SK-N-SH (cell line): ENCODE measurements at regions not wholly inside any gene's neighbourhood (a gene's known extent, or its start where the extent isn't known, plus 50 kb on each side); places are given as distances from the start of the nearest gene placed in this dataset.

Experiments
- CTCF ChIP-seq: fragments of 200-600 bp; sonication (generic); IDR thresholded peaks from 2 replicates; pipeline ENCODE4 v1.6.1; 2017; ENCODE audit warnings: antibody characterized with exemption, mild to moderate bottlenecking, moderate library complexity
- EP300 ChIP-seq, 2 experiments: IDR thresholded peaks; 2 replicates each; pipeline versions ENCODE4 v1.4.0 to v1.6.1; 2012; ENCODE audit warnings: borderline replicate concordance in 1 of 2, low read depth in 1 of 2, low read length in 1 of 2
- EZH2phosphoT487 ChIP-seq: fragments of 200-600 bp; sonication (generic); IDR thresholded peaks from 2 replicates; pipeline ENCODE4 v1.6.1; 2017; ENCODE audit warnings: low read depth, mixed run types, mild to moderate bottlenecking, antibody characterized with exemption, moderate library complexity, borderline replicate concordance
- FOXJ3 ChIP-seq: sonication (generic); formaldehyde crosslinking; IDR thresholded peaks from 2 replicates; pipeline ENCODE4 v1.5.1; 2020; ENCODE audit warnings: mild to moderate bottlenecking, missing genetic modification reagents
- FOXM1 ChIP-seq: IDR thresholded peaks from 2 replicates; pipeline ENCODE4 v1.4.0; 2012; ENCODE audit warnings: low read depth, mild to moderate bottlenecking
- GABPA ChIP-seq: IDR thresholded peaks from 2 replicates; pipeline ENCODE4 v1.4.0; 2012; ENCODE audit warnings: low read depth, mild to moderate bottlenecking
- NFIC ChIP-seq: IDR thresholded peaks from 2 replicates; pipeline ENCODE4 v1.4.0; 2012; ENCODE audit warnings: borderline replicate concordance
- POLR2AphosphoS5 ChIP-seq: IDR thresholded peaks from 2 replicates; pipeline ENCODE4 v1.6.1; 2012; ENCODE audit warnings: low read depth, low read length
- RAD21 ChIP-seq: IDR thresholded peaks from 2 replicates; pipeline ENCODE4 v1.6.1; 2012; ENCODE audit warnings: mild to moderate bottlenecking, low read length
- REST ChIP-seq: IDR thresholded peaks from 2 replicates; pipeline ENCODE4 v1.6.1; 2012; ENCODE audit warnings: mild to moderate bottlenecking, low read depth, low read length, moderate library complexity
- RFX5 ChIP-seq: IDR thresholded peaks from 2 replicates; pipeline ENCODE4 v1.6.1; 2012; ENCODE audit warnings: mild to moderate bottlenecking, improper control_type of control experiment, low read length
- TEAD4 ChIP-seq: IDR thresholded peaks from 2 replicates; pipeline ENCODE4 v1.4.0; 2012; ENCODE audit warnings: mild to moderate bottlenecking, borderline replicate concordance; ENCODE audit not compliant: insufficient read depth
- USF2 ChIP-seq: fragments of 150-350 bp; IDR thresholded peaks from 2 replicates; pipeline ENCODE4 v1.6.1; 2017; ENCODE audit warnings: antibody characterized with exemption, low read length, low read depth, borderline replicate concordance

GRCh38 chr14:34220921-34221320 is 241.1 kb downstream of the SPTSSA start:
- TF ChIP-seq RFX5 (no peak), POLR2AphosphoS5 (no peak), EZH2phosphoT487 (no peak), CTCF (no peak), GABPA (no peak), TEAD4 (no peak), FOXM1 (no peak), EP300 (IDR thresholded peaks at IDR 0.05; ENCODE audit: borderline replicate concordance in 1 of 2, low read depth in 1 of 2, low read length in 1 of 2) (no peak), NFIC (no peak), FOXJ3 (no peak), USF2 (no peak), REST (no peak), RAD21 (no peak)
